IMR-90 (cell line): ENCODE measurements at regions not wholly inside any gene's neighbourhood (a gene's known extent, or its start where the extent isn't known, plus 50 kb on each side); places are given as distances from the start of the nearest gene placed in this dataset.
A peak's percentile ranks its signal among the peaks of the same experiment; 100 is the strongest.

ENCODE experiments used
- ATAC-seq: fragments of 200-7000 bp; cut with Tn5 transposase; 2 replicates; pipeline ENCODE4 v1.9.1; 2020; ENCODE audit warnings: low read depth, mild to moderate bottlenecking, moderate library complexity
- BruUV-seq: library from RNA; stranded (reverse); fragments of 400-500 nt; replicated peaks from 2 replicates; lab custom pipeline; 2021; lab: Mats Ljungman, UMichigan
- CTCF ChIA-PET: fragments of 300-600 bp; formaldehyde crosslinking; extraction: SDS; loops from one replicate; lab custom pipeline; 2021; ENCODE audit warnings: antibody characterized with exemption; lab: Yijun Ruan, JAX
- POLR2A ChIA-PET: fragments of 300-600 bp; sonication (Branson Sonifier 250); formaldehyde crosslinking; loops from one replicate; lab custom pipeline; 2022; ENCODE audit warnings: antibody characterized with exemption; ENCODE audit not compliant: unreplicated experiment; lab: Charles Lee
- DNase-seq: peaks from one replicate; pipeline ENCODE4 v3.0.0; 2013
- H2AFZ ChIP-seq: replicated peaks from 2 replicates; pipeline ENCODE3; 2013; ENCODE audit warnings: low read length, mild to moderate bottlenecking; ENCODE audit not compliant: poor library complexity
- H2AK5ac ChIP-seq: 2 replicates; pipeline ENCODE4 v1.6.1; 2013; ENCODE audit warnings: low read depth, low read length, inconsistent platforms
- H2AK9ac ChIP-seq: replicated peaks from 2 replicates; pipeline ENCODE3; 2013; ENCODE audit warnings: mild to moderate bottlenecking, low read depth, low read length, moderate library complexity; ENCODE audit not compliant: poor library complexity
- H2BK120ac ChIP-seq: 2 replicates; pipeline ENCODE4 v1.6.1; 2013; ENCODE audit warnings: low read depth, low read length, inconsistent platforms
- H2BK15ac ChIP-seq: 3 replicates; pipeline ENCODE4 v1.6.1; 2013; ENCODE audit warnings: low read depth, low read length, inconsistent platforms
- H2BK20ac ChIP-seq: 2 replicates; pipeline ENCODE4 v1.6.1; 2013; ENCODE audit warnings: low read depth, mild to moderate bottlenecking, inconsistent platforms, low read length, moderate library complexity
- H2BK5ac ChIP-seq: 2 replicates; pipeline ENCODE4 v1.6.1; 2013; ENCODE audit warnings: mild to moderate bottlenecking, low read depth, low read length, inconsistent platforms; ENCODE audit not compliant: poor library complexity, severe bottlenecking
- H3K14ac ChIP-seq: replicated peaks from 2 replicates; pipeline ENCODE4 v1.6.1; 2013; ENCODE audit warnings: low read depth, low read length, inconsistent platforms
- H3K18ac ChIP-seq: 2 replicates; pipeline ENCODE4 v1.6.1; 2013; ENCODE audit warnings: low read depth, low read length, control low read depth
- H3K23ac ChIP-seq: 2 replicates; pipeline ENCODE4 v1.6.1; 2013; ENCODE audit warnings: low read depth, low read length, inconsistent platforms
- H3K27ac ChIP-seq: 2 replicates; pipeline ENCODE4 v1.5.1; 2013; ENCODE audit warnings: mild to moderate bottlenecking, control low read depth, low read length; ENCODE audit not compliant: insufficient read depth
- H3K27me3 ChIP-seq: 2 replicates; pipeline ENCODE4 v1.6.1; 2013; ENCODE audit warnings: low read length; ENCODE audit not compliant: control insufficient read depth, insufficient read depth
- H3K36me3 ChIP-seq: 2 replicates; pipeline ENCODE4 v1.6.1; 2013; ENCODE audit warnings: low read length, mixed read lengths; ENCODE audit not compliant: control insufficient read depth, insufficient read depth
- H3K4ac ChIP-seq: 2 replicates; pipeline ENCODE4 v1.6.1; 2013; ENCODE audit warnings: low read depth, low read length, inconsistent platforms
- H3K4me1 ChIP-seq: 2 replicates; pipeline ENCODE4 v1.6.1; 2013; ENCODE audit warnings: low read length, mixed read lengths; ENCODE audit not compliant: control insufficient read depth, insufficient read depth
- H3K4me2 ChIP-seq: 2 replicates; pipeline ENCODE4 v1.6.1; 2013; ENCODE audit warnings: low read depth, mild to moderate bottlenecking, control low read depth, low read length, moderate library complexity
- H3K4me3 ChIP-seq: 2 replicates; pipeline ENCODE4 v1.5.1; 2013; ENCODE audit warnings: low read depth, mild to moderate bottlenecking, control low read depth, low read length, moderate library complexity; ENCODE audit not compliant: insufficient read depth
- H3K56ac ChIP-seq: 2 replicates; pipeline ENCODE4 v1.6.1; 2013; ENCODE audit warnings: low read length, inconsistent platforms; ENCODE audit not compliant: insufficient read depth; ENCODE audit errors: extremely low read depth
- H3K79me1 ChIP-seq, 2 experiments: 2 replicates each; pipeline ENCODE4 v1.6.1; 2013; ENCODE audit warnings: low read length in 2 of 2, inconsistent platforms in 1 of 2, low read depth in 1 of 2
- H3K9ac ChIP-seq: 2 replicates; pipeline ENCODE4 v1.6.1; 2013; ENCODE audit warnings: low read depth, low read length, control low read depth
- H3K9me1 ChIP-seq: 2 replicates; pipeline ENCODE4 v1.6.1; 2013; ENCODE audit warnings: low read length, inconsistent platforms; ENCODE audit not compliant: insufficient read depth
- H3K9me3 ChIP-seq: 2 replicates; pipeline ENCODE4 v1.6.1; 2013; ENCODE audit warnings: low read length; ENCODE audit not compliant: control insufficient read depth, insufficient read depth
- H4K20me1 ChIP-seq: 2 replicates; pipeline ENCODE4 v1.6.1; 2013; ENCODE audit warnings: low read length, inconsistent platforms; ENCODE audit not compliant: insufficient read depth
- H4K5ac ChIP-seq: 2 replicates; pipeline ENCODE4 v1.6.1; 2013; ENCODE audit warnings: mild to moderate bottlenecking, low read depth, low read length, control low read depth
- H4K8ac ChIP-seq, 2 experiments: 2 replicates each; pipeline ENCODE4 v1.6.1; 2013; ENCODE audit warnings: low read depth in 2 of 2, low read length in 2 of 2, control low read depth in 1 of 2, inconsistent platforms in 1 of 2
- H4K91ac ChIP-seq: 2 replicates; pipeline ENCODE4 v1.6.1; 2013; ENCODE audit warnings: low read depth, low read length, inconsistent platforms; ENCODE audit not compliant: insufficient read depth
- FOS ChIP-seq: fragments of 150-350 bp; IDR thresholded peaks from 2 replicates; pipeline ENCODE4 v1.6.1; 2016; ENCODE audit warnings: low read depth, low read length
- MAFK ChIP-seq: IDR thresholded peaks from 2 replicates; pipeline ENCODE4 v1.6.1; 2012; ENCODE audit warnings: low read depth, low read length, improper control_type of control experiment
- MAZ ChIP-seq: IDR thresholded peaks from 2 replicates; pipeline ENCODE4 v1.6.1; 2012; ENCODE audit warnings: low read depth, mild to moderate bottlenecking, low read length, improper control_type of control experiment, moderate library complexity, borderline replicate concordance
- MXI1 ChIP-seq: IDR thresholded peaks from 2 replicates; pipeline ENCODE4 v1.6.1; 2012; ENCODE audit warnings: low read depth, mild to moderate bottlenecking, low read length, moderate library complexity, borderline replicate concordance
- RCOR1 ChIP-seq: IDR thresholded peaks from 2 replicates; pipeline ENCODE4 v1.6.1; 2012; ENCODE audit warnings: mild to moderate bottlenecking, low read length, improper control_type of control experiment; ENCODE audit not compliant: insufficient replicate concordance
- RFX5 ChIP-seq: IDR thresholded peaks from 2 replicates; pipeline ENCODE4 v1.8.0; 2012; ENCODE audit warnings: low read depth, mild to moderate bottlenecking, low read length, moderate library complexity
- SMC3 ChIP-seq: fragments of 150-350 bp; IDR thresholded peaks from 2 replicates; pipeline ENCODE4 v1.6.1; 2016; ENCODE audit warnings: low read depth, mild to moderate bottlenecking, antibody characterized with exemption, low read length, moderate library complexity
- WGBS, 2 experiments: methylation state at CpG; one replicate each; pipeline versions ENCODE4 v1.1.5 to v1.1.7; 2013; ENCODE audit warnings: missing lambda C conversion rate in 2 of 2; ENCODE audit not compliant: insufficient read length in 1 of 2; ENCODE audit errors: extremely low coverage in 2 of 2; 5-methylcytosine and 5-hydroxymethylcytosine counted together
- dilution Hi-C: fragments of 300-500 bp; cut with HindIII; formaldehyde crosslinking; loops from one replicate; pipeline ENCODE4 v1.14.3; 2018; ENCODE audit warnings: low sequenced_read_pairs; ENCODE audit not compliant: unreplicated experiment
- in situ Hi-C: fragments of 300-500 bp; cut with MboI; formaldehyde crosslinking; loops from 3 replicates; pipeline ENCODE4 v1.14.3; 2019; ENCODE audit warnings: low sequenced_read_pairs, inconsistent platforms, mixed read lengths
- intact Hi-C: fragments of 100-400 bp; cut with micrococcal nuclease; formaldehyde crosslinking; loops from 2 replicates; pipeline ENCODE4 v1.10.0; 2022
- TF ChIP-seq, protein P1 (sequence below): conservative IDR thresholded peaks from 2 replicates; pipeline ENCODE4 v1.5.1; 2012; ENCODE audit warnings: mild to moderate bottlenecking, low read depth, low read length, improper control_type of control experiment
- TF ChIP-seq, protein P2 (sequence below): fragments of 150-350 bp; IDR thresholded peaks from 2 replicates; pipeline ENCODE4 v1.6.1; 2016; ENCODE audit warnings: low read depth, mild to moderate bottlenecking, low read length, moderate library complexity, borderline replicate concordance
- TF ChIP-seq, protein P3 (sequence below): fragments of 150-350 bp; IDR thresholded peaks from 2 replicates; pipeline ENCODE4 v1.6.1; 2017; ENCODE audit warnings: mild to moderate bottlenecking, antibody characterized with exemption, low read length, low read depth

DNA sequence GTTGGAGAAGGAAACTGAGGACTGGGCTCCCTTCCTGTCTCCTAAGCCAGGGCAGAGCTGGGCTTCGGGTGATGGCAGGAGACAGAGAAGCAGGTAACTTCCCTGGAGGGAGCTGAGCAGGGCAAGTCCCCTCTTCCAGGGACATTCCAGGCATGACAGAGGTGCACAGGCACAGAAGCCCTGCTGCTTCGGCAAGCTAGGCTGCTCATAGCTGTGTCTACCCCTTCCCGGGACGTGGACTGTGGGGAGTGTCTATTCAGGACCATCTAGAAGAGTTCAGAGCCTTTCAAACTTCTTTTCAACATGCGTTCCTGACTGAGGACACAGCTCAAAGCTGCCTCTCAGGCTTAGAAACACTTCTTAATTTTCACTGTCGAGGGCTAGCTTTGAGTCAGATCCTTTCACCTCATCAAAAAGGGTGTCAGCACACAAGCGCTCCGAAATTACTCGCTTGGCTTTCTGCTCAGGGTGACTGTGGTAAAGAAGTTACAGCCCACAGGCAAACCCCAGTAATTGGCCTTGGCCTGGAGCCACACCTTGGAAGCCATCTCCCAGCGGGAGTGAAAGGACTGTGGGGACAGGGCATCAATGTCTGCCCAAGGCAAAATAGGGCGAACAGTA, 63.7 kb upstream of the STEAP1B start:
- peak overlapping the region; percentile 28 to 80 for H4K8ac ChIP-seq
- H3K27me3 ChIP-seq: no peaks in the 10 kb centered on the region
- BruUV-seq: no TSS peak
- peak overlapping the region; percentile 97 for H2BK120ac ChIP-seq
- intact Hi-C loops: loop anchor here (5.0 kb wide), 3 partner anchors 84 to 369 kb away; no protein-coding TSS in a partner anchor
- H3K56ac ChIP-seq: peak overlapping the region; percentile 33; the same call in 1 of the 2 replicates
- peak overlapping the region; percentile 92 for H4K91ac ChIP-seq
- H3K4me1 ChIP-seq: peaks cover 41% of the 10 kb centered on the region
- ATAC-seq (0 out of 2 replicates have a peak, but pooled peaks have one; percentile 4), DNase-seq (peak; percentile 12)
- peak overlapping the region; percentile 67 for H2BK5ac ChIP-seq
- H3K14ac ChIP-seq: peak overlapping the region; percentile 93
- ChIA-PET POLR2A (interaction anchor here (0.6 kb wide), 1 partner anchor 292 kb away, joined by 7 read pairs; no protein-coding TSS in a partner anchor), CTCF (interaction anchor here (1.1 to 2.0 kb wide), 3 partner anchors 14 to 492 kb away, joined by 5 to 10 read pairs (median 5); partner anchors contain the start of gene IL6)
- peak overlapping the region; percentile 31 for H3K9ac ChIP-seq
- peaks cover 0 to 20% of the 10 kb centered on the region in 2 experiments; a peak in 2 of 4 replicates for H3K79me1 ChIP-seq
- 42% methylated on average over 2 of the region's 11 CpGs; no CpG with 5 or more reads in 1 of the 2 experiments for WGBS, 2 experiments
- H3K23ac ChIP-seq: peak overlapping the region; percentile 88
- in situ Hi-C loops: loop anchor here (5.0 kb wide), 1 partner anchor 159 kb away; no protein-coding TSS in a partner anchor
- no peaks in the 10 kb centered on the region for H3K9me3 ChIP-seq
- H3K36me3 ChIP-seq: no peaks in the 10 kb centered on the region
- H3K4me3 ChIP-seq: no peak overlapping the region
- H2AFZ ChIP-seq: peak overlapping the region; percentile 77
- H2BK15ac ChIP-seq: peak overlapping the region; percentile 85
- TF ChIP-seq, protein P1, sequence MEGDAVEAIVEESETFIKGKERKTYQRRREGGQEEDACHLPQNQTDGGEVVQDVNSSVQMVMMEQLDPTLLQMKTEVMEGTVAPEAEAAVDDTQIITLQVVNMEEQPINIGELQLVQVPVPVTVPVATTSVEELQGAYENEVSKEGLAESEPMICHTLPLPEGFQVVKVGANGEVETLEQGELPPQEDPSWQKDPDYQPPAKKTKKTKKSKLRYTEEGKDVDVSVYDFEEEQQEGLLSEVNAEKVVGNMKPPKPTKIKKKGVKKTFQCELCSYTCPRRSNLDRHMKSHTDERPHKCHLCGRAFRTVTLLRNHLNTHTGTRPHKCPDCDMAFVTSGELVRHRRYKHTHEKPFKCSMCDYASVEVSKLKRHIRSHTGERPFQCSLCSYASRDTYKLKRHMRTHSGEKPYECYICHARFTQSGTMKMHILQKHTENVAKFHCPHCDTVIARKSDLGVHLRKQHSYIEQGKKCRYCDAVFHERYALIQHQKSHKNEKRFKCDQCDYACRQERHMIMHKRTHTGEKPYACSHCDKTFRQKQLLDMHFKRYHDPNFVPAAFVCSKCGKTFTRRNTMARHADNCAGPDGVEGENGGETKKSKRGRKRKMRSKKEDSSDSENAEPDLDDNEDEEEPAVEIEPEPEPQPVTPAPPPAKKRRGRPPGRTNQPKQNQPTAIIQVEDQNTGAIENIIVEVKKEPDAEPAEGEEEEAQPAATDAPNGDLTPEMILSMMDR: no peak
- TF ChIP-seq FOS (no peak), RCOR1 (no peak), RFX5 (no peak), SMC3 (no peak), MXI1 (no peak), MAFK (no peak), MAZ (no peak)
- TF ChIP-seq, protein P2, sequence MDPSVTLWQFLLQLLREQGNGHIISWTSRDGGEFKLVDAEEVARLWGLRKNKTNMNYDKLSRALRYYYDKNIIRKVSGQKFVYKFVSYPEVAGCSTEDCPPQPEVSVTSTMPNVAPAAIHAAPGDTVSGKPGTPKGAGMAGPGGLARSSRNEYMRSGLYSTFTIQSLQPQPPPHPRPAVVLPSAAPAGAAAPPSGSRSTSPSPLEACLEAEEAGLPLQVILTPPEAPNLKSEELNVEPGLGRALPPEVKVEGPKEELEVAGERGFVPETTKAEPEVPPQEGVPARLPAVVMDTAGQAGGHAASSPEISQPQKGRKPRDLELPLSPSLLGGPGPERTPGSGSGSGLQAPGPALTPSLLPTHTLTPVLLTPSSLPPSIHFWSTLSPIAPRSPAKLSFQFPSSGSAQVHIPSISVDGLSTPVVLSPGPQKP: no peak
- TF ChIP-seq, protein P3, sequence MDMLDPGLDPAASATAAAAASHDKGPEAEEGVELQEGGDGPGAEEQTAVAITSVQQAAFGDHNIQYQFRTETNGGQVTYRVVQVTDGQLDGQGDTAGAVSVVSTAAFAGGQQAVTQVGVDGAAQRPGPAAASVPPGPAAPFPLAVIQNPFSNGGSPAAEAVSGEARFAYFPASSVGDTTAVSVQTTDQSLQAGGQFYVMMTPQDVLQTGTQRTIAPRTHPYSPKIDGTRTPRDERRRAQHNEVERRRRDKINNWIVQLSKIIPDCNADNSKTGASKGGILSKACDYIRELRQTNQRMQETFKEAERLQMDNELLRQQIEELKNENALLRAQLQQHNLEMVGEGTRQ: no peak
- peaks cover 10% of the 10 kb centered on the region for H3K9me1 ChIP-seq
- peak overlapping the region; percentile 29 for H3K18ac ChIP-seq
- H4K5ac ChIP-seq: peak overlapping the region; percentile 24
- dilution Hi-C loops: loop anchor here (25.0 kb wide), 1 partner anchor 499 kb away; no protein-coding TSS in a partner anchor
- H2AK5ac ChIP-seq: peak overlapping the region; percentile 79
- H3K4me2 ChIP-seq: peak overlapping the region; percentile 52
- H2BK20ac ChIP-seq: peak overlapping the region; percentile 90
- no peaks in the 10 kb centered on the region for H4K20me1 ChIP-seq
- H3K27ac ChIP-seq: peak overlapping the region; percentile 7
- H3K4ac ChIP-seq: peak overlapping the region; percentile 93
- H2AK9ac ChIP-seq: peak overlapping the region; percentile 35
